ENCODE measurements at regions not wholly inside any gene's neighbourhood (a gene's known extent, or its start where the extent isn't known, plus 50 kb on each side); places are given as distances from the start of the nearest gene placed in this dataset.

DNA sequence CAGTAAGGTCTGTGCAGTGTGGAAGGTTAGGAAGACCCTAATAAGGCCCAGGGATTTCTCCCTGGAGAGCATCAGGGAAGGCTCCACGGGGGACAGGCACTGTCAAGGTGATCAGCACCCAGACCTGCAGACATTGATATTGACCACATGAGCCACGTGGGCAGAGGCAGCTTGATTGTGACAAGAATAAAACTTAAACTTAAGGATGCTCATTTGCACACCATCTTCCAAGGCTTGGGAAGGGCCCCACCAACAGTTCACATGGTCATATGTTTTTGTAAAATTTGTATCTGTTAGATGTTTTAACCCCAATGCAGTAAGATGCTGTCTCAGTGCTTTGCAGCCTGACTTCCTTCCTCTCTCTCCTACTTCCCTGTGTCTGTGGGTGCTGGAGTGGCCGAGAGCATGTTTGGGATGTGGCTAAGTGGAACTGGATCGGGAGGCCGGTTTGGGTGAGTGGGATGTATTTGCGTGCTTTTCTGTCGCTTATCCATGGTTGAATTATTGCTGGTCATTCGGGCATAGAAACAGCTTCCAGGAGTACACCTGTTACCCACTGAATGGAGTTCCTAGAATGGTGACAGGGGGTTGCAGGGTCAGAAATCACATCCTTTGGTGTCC lies 49.8 kb upstream of the OLIG2 start:
- Histone ChIP-seq H3K4me3 (no peak overlapping the region), H3K9me3 (no peaks in the 10 kb centered on the region), H3K4me1 (no peaks in the 10 kb centered on the region), H3K27me3 (peaks cover 0 to 9% of the 10 kb centered on the region in 2 donors), H3K27ac (no peak overlapping the region), H3K36me3 (no peaks in the 10 kb centered on the region)
- intact Hi-C loops (cut with DNase I; ENCODE audit: low total_unique reads), result no loop called here
- DNase-seq, result peak in 1 of 2 donors; percentile 35
- TF ChIP-seq, protein P1, sequence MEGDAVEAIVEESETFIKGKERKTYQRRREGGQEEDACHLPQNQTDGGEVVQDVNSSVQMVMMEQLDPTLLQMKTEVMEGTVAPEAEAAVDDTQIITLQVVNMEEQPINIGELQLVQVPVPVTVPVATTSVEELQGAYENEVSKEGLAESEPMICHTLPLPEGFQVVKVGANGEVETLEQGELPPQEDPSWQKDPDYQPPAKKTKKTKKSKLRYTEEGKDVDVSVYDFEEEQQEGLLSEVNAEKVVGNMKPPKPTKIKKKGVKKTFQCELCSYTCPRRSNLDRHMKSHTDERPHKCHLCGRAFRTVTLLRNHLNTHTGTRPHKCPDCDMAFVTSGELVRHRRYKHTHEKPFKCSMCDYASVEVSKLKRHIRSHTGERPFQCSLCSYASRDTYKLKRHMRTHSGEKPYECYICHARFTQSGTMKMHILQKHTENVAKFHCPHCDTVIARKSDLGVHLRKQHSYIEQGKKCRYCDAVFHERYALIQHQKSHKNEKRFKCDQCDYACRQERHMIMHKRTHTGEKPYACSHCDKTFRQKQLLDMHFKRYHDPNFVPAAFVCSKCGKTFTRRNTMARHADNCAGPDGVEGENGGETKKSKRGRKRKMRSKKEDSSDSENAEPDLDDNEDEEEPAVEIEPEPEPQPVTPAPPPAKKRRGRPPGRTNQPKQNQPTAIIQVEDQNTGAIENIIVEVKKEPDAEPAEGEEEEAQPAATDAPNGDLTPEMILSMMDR (IDR thresholded peaks at IDR 0.05), result no peak
